H1 (cell line): ENCODE measurements at regions not wholly inside any gene's neighbourhood (a gene's known extent, or its start where the extent isn't known, plus 50 kb on each side); places are given as distances from the start of the nearest gene placed in this dataset.

Source experiments
- CTCF ChIA-PET: fragments of 300-600 bp; sonication (Branson Sonifier 250); formaldehyde crosslinking; loops from one replicate; lab custom pipeline; 2021; ENCODE audit not compliant: partially characterized antibody; lab: Charles Lee
- POLR2A ChIA-PET: fragments of 300-600 bp; sonication (Branson Sonifier 250); formaldehyde crosslinking; loops from one replicate; lab custom pipeline; 2021; ENCODE audit warnings: inconsistent platforms; ENCODE audit not compliant: partially characterized antibody; lab: Charles Lee
- DNase-seq, 2 experiments: peaks; one replicate each; pipeline versions ENCODE4 v3.0.0 to v3.0.0-alpha.2; 2010 to 2022; ENCODE audit warnings: low spot score in 2 of 2, low read depth in 1 of 2, mixed read lengths in 1 of 2
- FAIRE-seq: peaks from 2 replicates; lab custom pipeline; 2011; peaks lifted over from hg19 to GRCh38; lab: Jason Lieb, UNC
- H2AFZ ChIP-seq: 2 replicates; pipeline ENCODE4 v1.8.1; 2012; ENCODE audit warnings: low read length, inconsistent platforms
- H2AK5ac ChIP-seq: 2 replicates; pipeline ENCODE4 v1.6.1; 2013; ENCODE audit warnings: low read depth, low read length
- H2BK120ac ChIP-seq: replicated peaks from 2 replicates; pipeline ENCODE3; 2013; ENCODE audit warnings: low read depth, low read length, inconsistent platforms
- H2BK12ac ChIP-seq: 2 replicates; pipeline ENCODE4 v1.6.1; 2013; ENCODE audit warnings: low read depth, low read length
- H2BK15ac ChIP-seq: 2 replicates; pipeline ENCODE4 v1.6.1; 2013; ENCODE audit warnings: low read length
- H2BK20ac ChIP-seq: 2 replicates; pipeline ENCODE4 v1.6.1; 2013; ENCODE audit warnings: low read length
- H2BK5ac ChIP-seq: 2 replicates; pipeline ENCODE4 v1.6.1; 2013; ENCODE audit warnings: low read depth, low read length
- H3K14ac ChIP-seq: 2 replicates; pipeline ENCODE4 v1.6.1; 2013; ENCODE audit warnings: inconsistent platforms; ENCODE audit not compliant: insufficient read length
- H3K18ac ChIP-seq: 2 replicates; pipeline ENCODE4 v1.6.1; 2013; ENCODE audit warnings: low read length; ENCODE audit errors: extremely low read depth
- H3K23ac ChIP-seq: 2 replicates; pipeline ENCODE4 v1.6.1; 2013; ENCODE audit warnings: inconsistent platforms; ENCODE audit not compliant: insufficient read length
- H3K23me2 ChIP-seq: 2 replicates; pipeline ENCODE4 v1.6.1; 2013; ENCODE audit warnings: low read depth, low read length
- H3K27ac ChIP-seq: 2 replicates; pipeline ENCODE4 v1.6.1; 2011; ENCODE audit warnings: low read depth, low read length, inconsistent platforms
- H3K27me3 ChIP-seq, 4 experiments: replicated peaks in 1 of 4; 1 replicate in 1 of 4; 2 replicates in 3 of 4; pipeline versions ENCODE4 v1.6.1 to v1.8.1; 2011 to 2013; ENCODE audit warnings: low read length in 3 of 4, mild to moderate bottlenecking in 3 of 4, inconsistent platforms in 2 of 4, mixed read lengths in 2 of 4, moderate library complexity in 1 of 4; ENCODE audit not compliant: control insufficient read depth in 3 of 4, insufficient read depth in 3 of 4; ENCODE audit errors: extremely low read depth in 1 of 4
- H3K36me3 ChIP-seq, 4 experiments: 2 replicates each; pipeline versions ENCODE4 v1.6.1 to v1.8.1; 2011 to 2013; ENCODE audit warnings: mild to moderate bottlenecking in 4 of 4, low read length in 3 of 4, moderate library complexity in 2 of 4, control low read depth in 1 of 4, inconsistent platforms in 1 of 4; ENCODE audit not compliant: insufficient read depth in 4 of 4, control insufficient read depth in 2 of 4
- H3K4ac ChIP-seq: replicated peaks from 2 replicates; pipeline ENCODE3; 2013; ENCODE audit warnings: low read length, low read depth, mixed read lengths, inconsistent platforms; ENCODE audit not compliant: insufficient read length
- H3K4me1 ChIP-seq, 4 experiments: replicated peaks in 1 of 4; 1 replicate in 1 of 4; 2 replicates in 3 of 4; pipeline versions ENCODE4 v1.6.1 to v1.8.1; 2011 to 2013; ENCODE audit warnings: low read length in 3 of 4, inconsistent platforms in 2 of 4, mixed read lengths in 1 of 4; ENCODE audit not compliant: insufficient read depth in 4 of 4, control insufficient read depth in 3 of 4
- H3K4me2 ChIP-seq, 2 experiments: 2 replicates each; pipeline versions ENCODE4 v1.6.1 to v1.8.1; 2011 to 2013; ENCODE audit warnings: low read depth in 2 of 2, low read length in 2 of 2, control low read depth in 1 of 2, inconsistent platforms in 1 of 2, mild to moderate bottlenecking in 1 of 2; ENCODE audit not compliant: insufficient read depth in 1 of 2
- H3K4me3 ChIP-seq, 4 experiments: fragments of 200-600, 300-600 bp in 1 of 4; sonication (generic), shearing (Covaris generic), sonication (Bioruptor Twin) in 1 of 4; 2 replicates each; pipeline versions ENCODE4 v1.5.1 to v1.8.1; 2011 to 2016; ENCODE audit warnings: low read length in 4 of 4, low read depth in 3 of 4, control low read depth in 2 of 4, inconsistent platforms in 2 of 4, mild to moderate bottlenecking in 2 of 4, mixed read lengths in 1 of 4, moderate library complexity in 1 of 4; ENCODE audit not compliant: insufficient read depth in 2 of 4; ENCODE audit errors: extremely low read depth in 1 of 4
- H3K56ac ChIP-seq: replicated peaks from 2 replicates; pipeline ENCODE3; 2013; ENCODE audit warnings: low read depth, mild to moderate bottlenecking, mixed read lengths, low read length, inconsistent platforms; ENCODE audit not compliant: insufficient read length
- H3K79me1 ChIP-seq: 2 replicates; pipeline ENCODE4 v1.6.1; 2013; ENCODE audit warnings: low read depth, low read length, control low read depth
- H3K79me2 ChIP-seq, 2 experiments: 2 replicates each; pipeline versions ENCODE4 v1.6.1 to v1.8.1; 2012 to 2013; ENCODE audit warnings: low read length in 2 of 2, mild to moderate bottlenecking in 2 of 2, inconsistent platforms in 1 of 2; ENCODE audit not compliant: insufficient read depth in 2 of 2, control insufficient read depth in 1 of 2
- H3K9ac ChIP-seq, 4 experiments: replicated peaks in 1 of 4; 1 replicate in 1 of 4; 2 replicates in 3 of 4; pipeline versions ENCODE4 v1.6.1 to v1.8.1; 2011 to 2013; ENCODE audit warnings: low read depth in 3 of 4, low read length in 3 of 4, control low read depth in 2 of 4, mild to moderate bottlenecking in 2 of 4, moderate library complexity in 2 of 4, inconsistent platforms in 1 of 4; ENCODE audit errors: extremely low read depth in 1 of 4
- H3K9me3 ChIP-seq, 2 experiments: 2 replicates each; pipeline versions ENCODE4 v1.6.1 to v1.8.1; 2012 to 2013; ENCODE audit warnings: mild to moderate bottlenecking in 2 of 2, moderate library complexity in 2 of 2, control low read depth in 1 of 2, inconsistent platforms in 1 of 2, low read depth in 1 of 2, low read length in 1 of 2, mixed read lengths in 1 of 2; ENCODE audit not compliant: insufficient read depth in 2 of 2
- H4K20me1 ChIP-seq, 2 experiments: replicated peaks in 1 of 2; 2 replicates each; pipeline versions ENCODE3 to v1.8.1; 2011 to 2013; ENCODE audit warnings: inconsistent platforms in 2 of 2, low read length in 2 of 2, mild to moderate bottlenecking in 1 of 2; ENCODE audit not compliant: insufficient read depth in 2 of 2, control insufficient read depth in 1 of 2
- H4K5ac ChIP-seq: 2 replicates; pipeline ENCODE4 v1.6.1; 2013; ENCODE audit warnings: low read length, low read depth, mixed read lengths, inconsistent platforms; ENCODE audit not compliant: insufficient read length
- H4K8ac ChIP-seq: 2 replicates; pipeline ENCODE4 v1.8.0; 2013; ENCODE audit warnings: mild to moderate bottlenecking, moderate library complexity, low read length, inconsistent platforms; ENCODE audit not compliant: insufficient read depth; ENCODE audit errors: extremely low read depth
- H4K91ac ChIP-seq: replicated peaks from 2 replicates; pipeline ENCODE3; 2013; ENCODE audit warnings: low read length, mixed read lengths, inconsistent platforms; ENCODE audit not compliant: insufficient read length
- CBX8 ChIP-seq: fragments of 300-800, 300-1000 bp; sonication (generic); IDR thresholded peaks from 2 replicates; pipeline ENCODE4 v1.7.1; 2016; ENCODE audit warnings: low read depth, low read length, borderline replicate concordance
- CEBPB ChIP-seq: IDR thresholded peaks from 2 replicates; pipeline ENCODE4 v1.6.1; 2012; ENCODE audit warnings: low read depth, low read length
- FOSL1 ChIP-seq: IDR thresholded peaks from 2 replicates; pipeline ENCODE4 v1.6.1; 2011; ENCODE audit warnings: mild to moderate bottlenecking, low read depth, low read length, moderate library complexity; ENCODE audit not compliant: insufficient read depth
- KDM4A ChIP-seq: IDR thresholded peaks from one replicate; pipeline ENCODE4 v1.7.1; 2012; ENCODE audit warnings: low read depth, mild to moderate bottlenecking, moderate library complexity, low read length, inconsistent platforms; ENCODE audit not compliant: severe bottlenecking
- MAFK ChIP-seq: IDR thresholded peaks from 2 replicates; pipeline ENCODE4 v1.6.1; 2012; ENCODE audit warnings: low read depth, mild to moderate bottlenecking, improper control_type of control experiment, low read length
- RBBP5 ChIP-seq: IDR thresholded peaks from 2 replicates; pipeline ENCODE4 v1.7.1; 2012; ENCODE audit warnings: low read depth, mild to moderate bottlenecking, inconsistent platforms, low read length, moderate library complexity, borderline replicate concordance
- SP1 ChIP-seq: IDR thresholded peaks from 2 replicates; pipeline ENCODE4 v1.6.1; 2011; ENCODE audit warnings: low read depth, low read length
- SUZ12 ChIP-seq: fragments of 200-600 bp; sonication (generic); IDR thresholded peaks from 2 replicates; pipeline ENCODE4 v1.6.1; 2012; ENCODE audit warnings: mild to moderate bottlenecking, inconsistent platforms, low read length, moderate library complexity, mixed read lengths
- ZNF274 ChIP-seq: IDR thresholded peaks from 2 replicates; pipeline ENCODE4 v1.7.0; 2012; ENCODE audit warnings: low read length, borderline replicate concordance; ENCODE audit errors: extremely low read depth
- WGBS, 2 experiments: shearing (Covaris generic) in 1 of 2; methylation state at CpG; one replicate each; pipeline versions ENCODE4 v1.1.6 to v1.1.7; 2013 to 2015; ENCODE audit warnings: low lambda C conversion rate in 2 of 2, mixed read lengths in 2 of 2, inconsistent platforms in 1 of 2, low coverage in 1 of 2, missing lambda C conversion rate in 1 of 2; ENCODE audit not compliant: insufficient replicate concordance in 2 of 2, insufficient coverage in 1 of 2, insufficient read length in 1 of 2; ENCODE audit errors: extremely low coverage in 1 of 2, missing lambda C conversion rate in 1 of 2; 5-methylcytosine and 5-hydroxymethylcytosine counted together
- TF ChIP-seq, protein P1 (sequence below): IDR thresholded peaks from 2 replicates; pipeline ENCODE4 v1.6.1; 2011; ENCODE audit warnings: low read length, improper control_type of control experiment

DNA sequence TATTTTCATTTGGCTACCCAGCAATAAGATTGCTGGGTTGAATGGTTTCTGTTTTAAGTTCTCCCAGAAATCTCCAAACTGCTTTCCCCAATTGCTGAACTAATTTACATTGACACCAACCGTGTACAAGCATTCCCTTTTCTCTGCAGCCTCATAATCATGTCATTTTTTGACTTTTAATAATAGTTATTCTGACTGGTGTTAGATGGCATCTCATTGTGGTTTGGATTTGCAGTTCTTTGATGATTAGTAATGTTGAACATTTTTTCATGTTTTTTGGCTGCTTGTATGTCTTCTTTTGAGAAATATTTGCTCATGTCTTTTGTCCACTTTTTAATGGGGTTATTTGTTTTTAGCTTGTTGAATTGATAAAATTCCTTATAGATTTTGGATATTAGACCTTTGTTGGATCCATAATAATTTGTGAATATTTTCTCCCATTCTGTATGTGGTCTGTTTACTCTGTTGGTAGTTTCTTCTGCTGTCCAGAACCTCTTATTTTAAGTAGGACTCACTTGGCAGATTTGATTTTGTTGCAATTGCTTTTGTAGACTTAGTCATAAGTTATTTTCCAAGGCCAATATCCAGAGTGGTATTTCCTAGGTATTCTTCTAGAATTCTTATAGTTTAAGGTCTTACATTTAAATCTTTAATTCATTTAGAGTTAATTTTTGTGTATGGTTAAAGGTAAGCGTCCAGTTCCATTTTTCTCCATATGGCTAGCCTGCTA lies 793.7 kb downstream of the BRINP1 start:
- CTCF ChIA-PET, result no interaction called here

More for the DNA sequence above, 793.7 kb downstream of the BRINP1 start:
- POLR2A ChIA-PET, result no interaction called here
- Histone ChIP-seq H2BK20ac (no peak overlapping the region), H2BK5ac (no peak overlapping the region), H4K20me1 (no peaks in the 10 kb centered on the region), H2BK15ac (no peak overlapping the region), H2BK120ac (no peak overlapping the region), H2AK5ac (no peak overlapping the region), H3K79me1 (no peaks in the 10 kb centered on the region), H2AFZ (no peak overlapping the region), H3K4me1 (no peaks in the 10 kb centered on the region), H3K56ac (no peak overlapping the region), H3K36me3 (no peaks in the 10 kb centered on the region), H3K9me3 (peaks cover 0 to 6% of the 10 kb centered on the region in 2 experiments; a peak in 1 of 4 replicates), H3K4ac (no peak overlapping the region), H3K14ac (no peak overlapping the region), H3K23ac (no peak overlapping the region), H3K27me3 (no peaks in the 10 kb centered on the region), H3K79me2 (no peaks in the 10 kb centered on the region), H3K18ac (no peak overlapping the region), H3K27ac (no peak overlapping the region), H3K4me3 (no peak overlapping the region), H2BK12ac (no peak overlapping the region), H3K23me2 (no peaks in the 10 kb centered on the region), H4K91ac (no peak overlapping the region), H4K5ac (no peak overlapping the region), H3K9ac (no peak overlapping the region), H4K8ac (no peak overlapping the region), H3K4me2 (no peak overlapping the region)
- TF ChIP-seq, protein P1, sequence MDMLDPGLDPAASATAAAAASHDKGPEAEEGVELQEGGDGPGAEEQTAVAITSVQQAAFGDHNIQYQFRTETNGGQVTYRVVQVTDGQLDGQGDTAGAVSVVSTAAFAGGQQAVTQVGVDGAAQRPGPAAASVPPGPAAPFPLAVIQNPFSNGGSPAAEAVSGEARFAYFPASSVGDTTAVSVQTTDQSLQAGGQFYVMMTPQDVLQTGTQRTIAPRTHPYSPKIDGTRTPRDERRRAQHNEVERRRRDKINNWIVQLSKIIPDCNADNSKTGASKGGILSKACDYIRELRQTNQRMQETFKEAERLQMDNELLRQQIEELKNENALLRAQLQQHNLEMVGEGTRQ, result no peak
- TF ChIP-seq SUZ12 (no peak), CEBPB (no peak), CBX8 (no peak), RBBP5 (no peak), MAFK (no peak), ZNF274 (no peak), SP1 (no peak), KDM4A (no peak), FOSL1 (no peak)
- DNase-seq (no peak), FAIRE-seq (no peak)
- 76% methylated on average over 2 of the region's 2 CpGs; no CpG with 5 or more reads in 1 of the 2 experiments for WGBS, 2 experiments
